NCI-H1694 (cell line): ENCODE measurements at regions not wholly inside any gene's neighbourhood (a gene's known extent, or its start where the extent isn't known, plus 50 kb on each side); places are given as distances from the start of the nearest gene placed in this dataset.

Source experiments
- DNase-seq: peaks from one replicate; lab custom pipeline; 2025; lab: John Stamatoyannopoulos, UW

DNA sequence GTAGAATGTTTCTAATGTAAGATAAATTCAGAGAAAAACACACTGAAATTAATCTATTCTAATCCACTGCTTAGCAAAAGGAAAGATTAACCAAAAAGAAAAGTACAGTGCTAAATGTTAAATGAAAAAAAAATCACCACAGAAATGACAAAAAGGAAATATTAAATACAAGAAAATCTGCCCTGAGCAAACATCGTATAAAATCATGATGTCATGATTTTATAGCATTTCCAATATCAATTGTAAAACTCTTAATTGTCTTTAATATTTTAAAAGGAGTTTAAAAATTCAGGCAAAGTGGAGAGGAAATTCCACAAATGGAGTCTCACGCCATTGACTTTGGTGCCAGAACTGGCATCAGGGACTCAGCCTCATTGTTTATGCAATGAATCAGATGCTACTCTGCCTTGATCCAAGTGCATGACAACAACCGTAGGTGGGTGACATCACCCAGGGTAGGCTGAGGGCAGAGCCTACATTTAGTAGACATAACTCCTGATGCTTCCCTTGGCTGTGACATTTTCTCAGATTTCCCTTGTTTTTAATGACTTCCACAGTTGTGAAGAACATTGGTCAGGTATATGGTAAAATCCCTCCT, 696.8 kb downstream of the SEMA5A start:
- no peak for DNase-seq

DNA sequence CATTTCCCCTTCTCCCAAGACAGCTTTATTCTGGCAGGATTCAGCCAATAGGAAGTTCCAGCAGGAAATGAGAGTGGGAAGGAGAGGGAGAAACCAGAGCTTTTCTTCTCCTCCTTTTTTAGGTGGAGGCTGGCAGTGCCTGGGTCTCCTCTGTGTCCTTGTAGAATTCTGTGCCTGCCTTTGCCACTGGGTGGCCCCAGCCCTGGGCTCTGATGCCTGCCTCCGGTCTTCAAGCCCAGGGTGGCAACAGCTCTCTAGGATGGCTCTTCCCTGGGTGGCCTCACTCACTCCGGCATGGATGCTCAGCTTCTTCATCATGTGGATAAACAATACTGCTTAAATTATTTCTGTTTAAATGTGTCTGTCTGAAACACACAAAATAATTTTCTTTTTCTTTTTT, 694.8 kb downstream of the SEMA5A start:
- no peak for DNase-seq

DNA sequence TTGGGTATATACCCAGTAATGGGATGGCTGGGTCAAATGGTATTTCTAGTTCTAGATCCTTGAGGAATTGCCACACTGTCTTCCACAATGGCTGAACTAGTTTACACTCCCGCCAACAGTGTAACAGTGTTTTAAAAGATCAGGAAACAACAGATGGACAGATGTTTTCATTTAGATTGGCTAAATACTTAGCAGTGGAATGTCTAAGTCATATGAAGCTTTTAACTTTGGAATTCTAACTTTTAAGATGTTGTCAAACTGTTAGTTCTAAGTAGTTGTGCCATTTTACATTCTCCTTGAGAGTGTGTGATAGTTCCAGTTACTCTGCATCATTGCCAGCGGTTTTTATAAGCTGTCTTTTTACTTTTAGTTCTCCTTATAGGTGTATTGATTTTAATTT, 688.8 kb downstream of the SEMA5A start:
- DNase-seq, result no peak

DNA sequence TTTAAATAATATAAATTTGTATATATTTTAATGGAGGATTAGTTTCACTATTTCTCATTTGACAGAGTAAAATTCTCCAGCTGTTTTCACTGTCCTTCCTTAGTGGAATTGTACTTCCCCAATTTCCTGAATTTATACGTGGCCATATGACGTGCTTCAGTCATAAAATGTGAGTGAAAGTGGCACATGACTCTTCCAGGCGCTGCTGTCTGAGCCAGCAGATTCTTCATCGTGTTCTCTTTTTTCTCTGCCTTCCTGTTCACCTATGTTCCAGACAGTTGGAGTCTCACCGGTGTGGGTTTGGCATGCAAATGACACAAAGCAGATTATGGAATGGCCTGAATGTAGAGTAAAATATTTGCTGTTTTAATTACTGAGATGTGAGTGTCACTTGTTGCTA, 684.1 kb downstream of the SEMA5A start:
- no peak for DNase-seq

DNA sequence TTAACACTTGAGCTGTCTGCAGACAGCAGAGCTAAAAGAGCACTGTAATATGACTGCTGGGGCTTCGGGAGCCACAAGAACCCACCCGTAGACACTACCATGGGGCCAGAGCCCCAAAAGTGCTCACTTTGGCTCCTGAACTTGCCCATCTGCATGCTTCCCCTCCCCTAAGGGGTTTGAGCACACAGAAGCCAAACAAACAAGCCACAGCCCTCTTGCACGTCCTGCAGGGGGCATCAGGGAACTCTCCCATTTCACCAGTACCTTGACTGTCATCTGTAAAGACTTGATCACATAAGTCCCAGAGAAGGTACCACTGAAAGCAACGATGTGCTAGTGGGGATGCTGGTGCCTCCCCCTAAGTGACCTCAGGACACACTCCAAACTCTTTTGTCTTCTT, 681.8 kb downstream of the SEMA5A start:
- peak; percentile 24 for DNase-seq

DNA sequence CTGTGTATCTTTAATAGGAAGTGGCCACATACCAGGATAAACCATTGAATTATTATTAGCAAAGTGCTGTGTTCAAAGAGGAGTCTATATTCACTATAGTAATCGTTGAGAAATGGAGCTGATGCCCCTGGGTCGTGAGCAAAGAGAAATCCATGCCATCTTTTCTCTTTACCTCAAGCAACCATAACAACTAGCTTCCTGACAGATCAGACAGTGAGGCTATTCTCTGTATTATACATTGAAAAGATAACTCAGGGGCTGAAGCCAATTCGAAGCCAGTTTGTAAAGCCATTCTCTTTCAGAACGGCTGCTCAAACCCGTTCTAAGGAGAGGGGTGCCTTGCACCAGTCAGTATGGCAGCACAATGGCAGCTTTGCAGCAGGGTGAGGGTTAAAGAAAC, 680.6 kb downstream of the SEMA5A start:
- no peak for DNase-seq

DNA sequence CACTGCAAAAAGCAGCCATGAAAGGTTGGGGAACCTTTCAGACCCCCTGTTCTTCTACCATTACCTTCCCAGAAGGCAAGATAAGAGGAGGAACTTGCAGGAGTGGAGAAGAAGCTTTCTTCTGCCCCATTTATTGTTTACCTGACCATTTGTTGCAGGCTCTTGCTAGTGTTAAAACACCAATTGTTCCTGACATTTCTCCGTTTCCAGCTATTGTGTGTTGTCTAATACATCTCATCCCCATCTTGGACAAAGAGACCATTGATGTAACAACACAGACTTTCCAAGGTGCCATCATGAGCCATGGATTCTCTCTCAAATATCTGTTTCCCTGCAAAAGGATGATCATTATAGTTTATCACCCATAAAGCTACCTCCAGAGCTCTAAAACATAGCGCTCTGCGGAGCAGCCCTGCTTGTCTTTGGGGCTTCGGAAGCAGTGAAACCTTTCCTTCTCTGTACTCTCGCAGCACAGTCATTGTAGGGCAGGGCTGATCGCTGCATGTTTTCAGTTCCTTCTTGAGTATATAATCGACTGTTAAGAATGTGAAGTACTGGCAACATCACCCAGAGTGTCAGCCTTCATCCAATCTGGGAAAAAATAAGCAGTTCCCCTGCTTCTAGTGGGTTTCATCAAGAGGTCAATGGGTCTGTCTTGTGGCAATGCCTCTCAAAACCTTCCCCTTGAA, 680.0 kb downstream of the SEMA5A start:
- DNase-seq, result no peak

DNA sequence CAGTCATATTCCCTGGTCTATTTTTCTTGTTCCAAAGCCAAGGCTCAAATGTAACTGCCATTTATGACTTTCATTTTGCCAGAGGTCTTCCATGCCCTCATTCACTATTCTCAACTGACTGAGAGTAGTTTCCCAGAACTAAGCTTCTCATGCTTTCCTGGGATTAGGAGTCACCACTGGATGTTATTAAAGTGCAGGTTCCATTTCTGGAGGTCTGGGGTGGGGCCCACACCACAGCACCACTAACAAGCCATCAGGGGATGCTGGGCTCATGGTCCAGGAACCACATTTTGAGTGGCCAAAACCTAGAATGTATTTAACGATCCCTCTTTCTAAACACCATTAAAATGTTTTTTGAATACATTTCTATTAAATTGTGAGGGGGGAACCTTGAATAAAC, 677.6 kb downstream of the SEMA5A start:
- DNase-seq, result no peak

DNA sequence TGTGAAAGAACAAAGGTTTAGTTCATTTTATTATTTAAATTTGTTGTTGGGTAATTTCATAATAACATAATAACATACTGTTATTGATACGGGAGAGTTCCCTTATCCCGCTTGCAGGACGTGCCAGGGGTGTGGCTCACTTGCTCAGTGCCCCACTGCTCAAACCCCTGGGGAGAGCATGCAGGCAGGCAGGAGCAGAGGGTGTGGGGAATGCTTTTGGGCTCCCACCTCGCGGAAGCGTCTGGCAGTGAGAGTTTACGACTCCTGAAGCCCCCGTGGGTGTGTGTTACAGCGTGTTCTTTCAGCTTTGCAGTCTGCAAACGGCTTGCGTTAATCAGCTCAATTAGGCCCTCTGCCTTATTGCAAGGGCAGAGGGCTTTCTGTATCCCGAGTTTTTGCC, 675.9 kb downstream of the SEMA5A start:
- DNase-seq, result no peak

DNA sequence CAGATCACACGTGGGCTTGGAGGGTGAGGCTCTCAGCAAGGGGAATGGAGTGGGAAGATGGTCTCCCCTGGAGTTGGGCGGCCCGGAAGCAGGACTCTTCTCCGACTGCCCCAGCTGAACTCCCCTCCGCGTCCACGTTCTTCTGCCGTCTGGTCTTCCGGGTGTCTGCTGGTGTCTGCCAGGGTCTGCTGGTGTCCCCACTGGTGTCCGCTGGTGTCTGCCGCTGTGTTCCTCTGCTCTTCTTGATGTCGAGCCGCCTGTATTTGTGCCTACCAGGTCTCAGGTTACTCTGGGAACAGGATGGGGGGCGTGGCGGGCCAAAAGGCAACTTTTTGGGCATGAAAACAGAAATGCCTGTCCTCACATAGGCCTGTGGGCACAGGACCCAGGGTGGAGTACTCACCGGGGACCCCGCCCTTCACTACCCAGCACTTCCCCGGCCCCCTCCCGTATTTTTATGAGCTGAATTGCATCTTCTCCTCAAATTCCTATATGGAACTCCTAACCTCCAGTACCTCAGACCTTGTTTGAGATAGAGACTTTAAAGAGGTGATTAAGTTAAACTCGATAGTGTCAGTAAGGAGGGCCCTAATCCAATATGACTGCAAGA, 675.4 kb downstream of the SEMA5A start:
- DNase-seq, result no peak

DNA sequence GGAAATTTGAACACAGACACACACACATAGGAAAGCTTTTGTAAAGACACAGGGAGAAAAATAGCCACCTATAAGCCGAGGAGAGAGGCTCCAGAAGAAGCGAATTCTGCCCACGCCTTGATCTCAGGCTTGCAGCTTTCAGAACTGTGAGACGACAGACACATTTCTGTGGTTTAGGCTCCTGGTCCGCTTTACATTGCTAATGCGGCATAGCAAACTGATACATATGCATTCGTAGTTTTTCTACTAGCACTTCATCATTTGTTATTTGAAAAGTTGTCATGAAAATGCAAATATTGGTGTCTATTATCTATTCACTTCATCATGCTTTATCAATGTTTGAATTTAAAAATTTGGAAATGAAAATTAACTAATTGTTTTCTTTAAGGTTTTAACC, 674.9 kb downstream of the SEMA5A start:
- DNase-seq, result no peak

DNA sequence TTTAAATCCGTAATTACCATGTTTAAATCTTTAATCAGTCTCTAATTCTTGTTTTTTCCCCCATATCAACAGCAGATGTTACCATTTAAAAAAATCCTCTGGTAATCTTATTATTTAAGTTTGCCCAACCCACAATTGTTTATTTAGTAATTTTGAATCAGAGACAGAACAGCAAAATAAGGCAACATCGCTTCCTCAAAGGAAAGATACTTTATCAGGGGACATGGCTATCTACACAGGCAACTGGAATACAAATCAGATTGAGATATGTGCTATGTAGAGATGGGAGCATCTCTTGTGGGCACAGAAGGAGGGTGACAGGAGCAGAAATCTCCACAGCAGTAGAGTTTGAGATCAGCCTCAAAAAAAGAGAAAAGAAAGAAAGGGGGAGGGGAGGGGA, 674.4 kb downstream of the SEMA5A start:
- no peak for DNase-seq

DNA sequence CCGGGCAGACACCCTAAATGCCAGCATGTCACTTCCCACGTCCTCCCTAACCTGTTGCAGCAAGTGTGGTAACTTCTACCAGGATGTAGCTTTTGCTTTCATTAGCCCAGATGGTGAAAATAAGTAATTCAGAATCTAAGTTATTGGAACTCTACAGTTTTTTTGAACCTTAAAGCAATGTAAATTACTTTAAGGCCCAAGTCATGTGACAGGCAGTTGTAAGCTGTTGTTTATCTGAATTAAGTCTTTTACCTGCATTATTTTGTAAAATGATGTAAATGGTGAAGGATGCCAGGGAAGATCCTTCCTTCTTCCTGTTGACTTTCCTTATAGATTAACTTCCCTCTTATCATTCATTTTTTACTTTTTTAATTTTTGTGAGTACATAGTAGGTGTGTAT, 670.2 kb downstream of the SEMA5A start:
- DNase-seq, result no peak

DNA sequence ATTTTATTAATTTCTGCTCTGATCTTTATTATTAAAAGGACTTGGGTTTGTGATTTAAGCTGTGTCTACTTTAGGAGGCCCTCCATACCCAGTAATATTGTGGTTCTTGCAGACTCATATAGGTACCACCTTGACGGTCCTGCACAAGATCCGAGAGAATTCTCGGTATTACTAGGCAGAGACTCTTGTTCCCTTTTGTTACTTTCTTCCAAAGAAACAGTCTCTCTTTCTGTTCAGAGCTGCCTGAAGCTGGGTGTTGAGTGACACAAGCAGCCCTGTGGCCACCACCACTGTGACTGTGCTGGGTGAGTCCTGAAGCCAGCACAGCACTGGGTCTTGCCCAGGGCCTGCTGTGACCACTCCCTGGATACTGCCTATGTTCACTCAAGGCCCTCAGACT, 666.6 kb downstream of the SEMA5A start:
- DNase-seq, result no peak

DNA sequence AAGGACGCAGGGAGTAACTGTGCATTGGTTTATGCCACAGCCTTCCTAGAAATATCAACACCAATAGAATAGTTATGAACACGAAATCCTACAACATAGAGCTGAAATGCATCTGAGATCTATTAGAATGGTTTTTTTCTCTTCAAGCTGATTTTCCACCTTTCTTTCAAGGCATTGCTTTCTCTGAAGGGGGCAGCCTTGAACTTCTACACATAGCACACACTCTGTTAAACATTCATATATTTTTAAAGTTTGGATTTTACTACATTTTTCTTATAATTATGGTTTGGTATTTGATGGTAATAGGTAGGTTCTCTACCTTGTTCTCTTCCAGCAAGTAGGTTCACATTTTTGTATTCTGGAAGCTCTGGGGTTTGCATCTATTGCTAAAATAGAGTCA, 661.8 kb downstream of the SEMA5A start:
- no peak for DNase-seq

DNA sequence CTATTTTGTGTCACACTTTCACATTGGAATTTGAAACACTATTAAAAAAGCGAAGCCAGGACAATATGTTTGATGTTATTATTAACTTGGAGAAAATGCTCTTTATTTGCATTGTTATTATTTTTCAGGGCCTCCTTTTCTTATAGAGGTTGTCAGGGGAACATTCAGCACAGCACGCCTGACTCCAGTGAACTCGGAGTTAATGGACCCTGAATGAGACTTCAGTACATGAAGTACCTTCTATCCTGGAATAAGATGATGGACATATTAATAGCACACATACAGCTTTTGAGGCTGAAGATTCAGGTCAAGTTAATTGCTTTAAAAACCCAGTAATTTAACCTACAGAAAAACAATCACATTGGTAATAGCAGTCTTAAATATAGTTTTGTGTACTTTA, 652.9 kb downstream of the SEMA5A start:
- DNase-seq, result no peak

DNA sequence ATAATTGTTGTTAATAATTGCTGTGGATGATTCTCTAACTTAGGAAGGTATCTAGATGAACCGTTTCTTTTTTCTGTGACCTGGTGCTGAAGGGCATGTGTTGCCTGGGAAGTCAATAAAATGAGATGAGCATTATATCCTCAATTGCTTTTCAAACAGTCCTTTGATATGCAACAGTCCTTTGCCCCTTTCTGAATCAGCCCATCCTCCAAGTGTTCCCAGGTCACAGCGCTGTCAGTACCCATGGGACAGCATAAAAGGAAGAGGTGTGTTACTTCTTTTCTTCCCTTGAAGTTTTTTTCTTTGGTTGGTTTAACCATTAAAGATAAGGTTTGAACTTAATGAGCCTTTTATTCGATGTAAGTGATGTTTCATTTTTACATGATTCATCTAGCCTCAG, 651.8 kb downstream of the SEMA5A start:
- DNase-seq, result no peak

DNA sequence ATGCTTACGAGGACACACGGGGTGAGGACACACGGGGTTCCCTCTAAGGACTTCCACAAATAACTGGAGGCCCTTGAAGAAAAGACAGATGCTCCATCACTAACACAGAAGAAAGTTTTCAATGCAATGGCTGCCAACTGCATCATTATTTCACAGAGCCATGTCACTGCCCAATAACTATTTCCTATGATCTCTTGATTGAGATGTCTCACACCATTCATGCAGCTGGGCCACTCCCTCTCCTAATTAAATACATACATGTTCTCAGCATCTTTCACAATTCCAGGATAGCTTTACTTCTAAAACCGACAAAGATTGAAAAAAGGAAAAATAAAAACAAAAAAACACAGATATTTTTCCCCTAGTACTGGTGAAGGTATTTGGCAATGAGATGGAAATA, 650.8 kb downstream of the SEMA5A start:
- DNase-seq, result no peak

DNA sequence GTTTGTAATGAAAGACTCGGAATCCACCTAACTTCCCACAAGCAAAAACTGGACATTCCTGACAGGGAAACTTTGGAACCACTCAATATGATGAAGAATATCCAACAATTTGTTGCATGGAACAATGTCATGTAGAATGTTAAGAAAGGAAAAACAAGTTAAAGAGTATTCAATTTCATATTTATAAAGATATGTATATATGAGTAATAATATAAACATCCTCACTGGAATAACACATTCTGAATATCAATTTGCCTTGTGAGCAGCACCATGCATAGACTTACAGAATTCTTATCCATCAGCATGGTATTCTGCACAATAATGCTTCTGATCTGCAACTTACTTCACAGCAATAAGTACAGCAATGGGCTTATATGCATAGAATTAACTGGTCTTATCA, 650.3 kb downstream of the SEMA5A start:
- DNase-seq, result no peak

DNA sequence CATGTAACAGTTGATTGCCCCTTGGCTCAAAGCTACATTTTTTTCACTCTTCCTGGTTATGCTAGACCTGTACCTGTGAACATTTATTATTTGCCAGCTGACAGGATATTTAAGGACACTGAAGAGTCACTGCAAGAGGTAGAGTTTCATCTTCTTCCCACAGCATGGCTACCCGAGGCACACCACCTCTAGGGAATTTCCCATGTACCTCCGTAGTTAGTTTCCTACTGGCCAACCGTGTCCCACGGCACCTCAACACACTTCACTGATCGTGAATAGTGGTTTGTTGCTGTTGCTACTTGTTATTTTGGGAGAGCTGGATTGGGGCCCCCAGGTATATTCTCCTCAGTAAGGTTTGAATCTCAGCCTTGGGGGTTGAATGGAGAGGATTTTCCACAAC, 648.6 kb downstream of the SEMA5A start:
- DNase-seq, result no peak

DNA sequence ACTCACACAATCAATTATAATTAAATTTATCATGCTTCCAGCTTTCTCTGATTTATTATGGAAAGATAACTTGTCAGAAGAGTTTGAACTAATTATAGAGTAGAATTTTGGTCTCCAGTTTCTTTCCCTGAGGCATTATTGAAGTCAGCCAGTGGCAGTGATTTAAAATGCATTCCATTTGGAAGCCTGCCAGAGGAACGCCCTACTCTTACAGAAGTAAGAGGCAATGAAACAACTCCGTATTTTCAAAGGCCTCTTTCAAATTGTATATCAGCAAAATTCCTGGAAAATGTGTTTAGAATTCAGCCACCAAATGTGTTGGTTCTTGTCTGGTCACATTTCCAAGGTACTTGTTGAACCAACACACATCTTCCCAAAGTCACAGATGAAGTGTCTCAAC, 640.9 kb downstream of the SEMA5A start:
- no peak for DNase-seq

DNA sequence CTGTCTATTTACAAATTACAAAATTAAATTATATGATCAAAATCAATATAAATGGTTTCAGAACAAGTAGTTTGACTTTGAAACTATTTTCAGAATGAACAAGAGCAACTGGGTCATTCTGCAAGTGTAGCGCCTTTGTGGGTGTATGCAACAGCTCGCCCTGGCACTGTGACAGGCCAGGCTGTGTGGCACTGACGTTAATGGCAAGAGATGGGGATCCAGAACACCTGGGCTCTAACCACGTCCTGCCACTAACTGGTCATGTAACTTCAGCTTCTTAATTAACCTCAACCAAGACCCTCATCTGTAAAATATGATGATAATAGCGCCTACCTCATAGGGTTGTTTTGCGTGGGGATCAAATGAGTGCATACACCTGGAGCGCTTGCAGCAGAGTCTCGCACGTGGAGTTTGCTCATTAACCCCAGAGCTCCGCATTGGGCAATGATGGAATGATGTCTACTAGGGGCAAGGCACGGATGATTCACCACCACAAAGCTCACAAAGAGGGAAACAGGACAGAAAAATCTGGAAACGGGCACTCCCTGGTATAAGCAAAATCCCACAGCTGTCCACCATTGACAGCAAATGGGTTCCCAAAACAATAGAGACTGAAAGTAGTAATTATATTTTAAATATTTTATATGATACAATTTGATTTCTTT, 639.4 kb downstream of the SEMA5A start:
- no peak for DNase-seq

DNA sequence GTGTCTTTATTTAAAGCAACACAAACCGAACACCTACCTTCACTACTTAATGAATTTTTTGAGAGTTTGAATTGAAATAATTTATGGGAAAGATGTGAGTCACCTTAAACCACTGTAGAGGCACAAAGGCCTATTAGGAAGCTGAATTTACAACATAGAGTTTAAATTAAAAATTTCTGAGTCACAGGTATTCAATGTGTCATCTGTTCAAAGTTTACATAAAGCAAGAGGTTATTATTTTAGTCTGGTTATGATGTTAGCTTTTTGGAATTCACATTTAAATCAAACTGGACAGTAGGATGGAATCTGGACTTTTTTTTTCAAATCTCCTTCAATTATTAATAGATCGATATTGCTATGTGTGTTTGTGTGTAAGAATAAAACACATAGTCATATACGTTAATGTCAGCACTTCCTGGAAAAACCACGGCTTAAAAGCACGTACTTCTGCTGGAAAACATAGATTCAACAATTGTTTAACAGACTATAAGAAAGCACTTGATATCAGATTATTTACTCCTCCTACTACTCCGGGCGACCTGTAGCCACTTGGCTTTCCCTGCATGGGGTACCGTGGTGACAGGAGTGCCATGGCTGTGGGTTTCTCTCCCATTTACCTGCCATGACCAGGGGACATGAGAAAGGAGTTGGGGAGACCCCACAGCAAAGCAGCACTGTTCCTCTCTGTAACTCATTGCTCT, 638.6 kb downstream of the SEMA5A start:
- no peak for DNase-seq
